ENCODE measurements at regions not wholly inside any gene's neighbourhood (a gene's known extent, or its start where the extent isn't known, plus 50 kb on each side); places are given as distances from the start of the nearest gene placed in this dataset.

DNA sequence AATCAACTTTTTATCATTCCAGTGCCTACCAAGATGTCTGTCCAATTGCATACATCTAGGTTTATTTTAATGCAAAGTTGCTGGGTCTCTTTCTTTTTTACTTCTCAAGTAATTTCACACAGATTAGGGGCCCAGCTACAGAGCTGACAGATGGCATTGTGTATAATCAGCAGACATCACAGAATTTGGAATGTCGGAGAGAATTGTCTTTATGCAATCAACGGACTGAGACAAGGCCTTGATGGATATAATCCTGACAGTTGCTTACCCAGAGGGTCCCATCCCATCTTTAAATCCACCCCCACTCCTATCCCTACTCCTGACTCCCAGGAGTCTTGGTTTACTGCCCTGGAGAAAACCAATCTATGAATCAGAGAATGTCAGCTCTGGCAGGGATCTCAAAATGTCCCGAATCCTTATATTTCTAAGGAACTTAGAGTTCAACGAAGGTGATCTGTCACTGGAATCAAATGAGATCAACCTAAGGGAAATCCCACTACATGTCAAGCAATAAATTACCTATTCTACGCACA lies 142.0 kb downstream of the LRATD1 start:
- no peak overlapping the region for H2BK15ac ChIP-seq (ENCODE audit: low read length)
- H4K8ac ChIP-seq (ENCODE audit: extremely low read depth, insufficient read depth, low read length) = no peak overlapping the region
- H3K4me2 ChIP-seq (ENCODE audit: insufficient read depth in 1 of 2, low read depth in 2 of 2, low read length in 2 of 2) = no peak overlapping the region
- no peak overlapping the region for H2BK120ac ChIP-seq (replicated peaks; ENCODE audit: low read depth, low read length)
- no peak overlapping the region for H3K4me3 ChIP-seq (ENCODE audit: extremely low read depth in 1 of 4, insufficient read depth in 2 of 4, low read depth in 3 of 4, low read length in 4 of 4)
- no peak overlapping the region for H2AK5ac ChIP-seq (ENCODE audit: low read depth, low read length)
- H3K27ac ChIP-seq (ENCODE audit: low read depth, low read length) = no peak overlapping the region
- no peak overlapping the region for H3K9ac ChIP-seq (replicated peaks in 1 of 4; ENCODE audit: extremely low read depth in 1 of 4, low read depth in 3 of 4, low read length in 3 of 4)
- H2AFZ ChIP-seq (ENCODE audit: low read length) = no peak overlapping the region
- no peak overlapping the region for H3K4ac ChIP-seq (replicated peaks; ENCODE audit: insufficient read length, low read depth, low read length)
- DNase-seq (ENCODE audit: low read depth in 1 of 2, low spot score in 2 of 2) = no peak
- H3K27me3 ChIP-seq (replicated peaks in 1 of 4; ENCODE audit: control insufficient read depth in 3 of 4, extremely low read depth in 1 of 4, insufficient read depth in 3 of 4, low read length in 3 of 4) = no peaks in the 10 kb centered on the region
- no peaks in the 10 kb centered on the region for H3K4me1 ChIP-seq (replicated peaks in 1 of 4; ENCODE audit: control insufficient read depth in 3 of 4, insufficient read depth in 4 of 4, low read length in 3 of 4)
- no peak overlapping the region for H3K14ac ChIP-seq (ENCODE audit: insufficient read length)
- H3K18ac ChIP-seq (ENCODE audit: extremely low read depth, low read length) = no peak overlapping the region
- WGBS, 2 experiments (ENCODE audit: extremely low coverage in 1 of 2, insufficient coverage in 1 of 2, insufficient read length in 1 of 2, insufficient replicate concordance in 2 of 2, low coverage in 1 of 2, low lambda C conversion rate in 2 of 2, missing lambda C conversion rate in 1 of 2) = 92% methylated on average over 5 of the region's 5 CpGs; no CpG with 5 or more reads in 1 of the 2 experiments
- H2BK5ac ChIP-seq (ENCODE audit: low read depth, low read length) = no peak overlapping the region
- H3K36me3 ChIP-seq (ENCODE audit: control insufficient read depth in 2 of 4, insufficient read depth in 4 of 4, low read length in 3 of 4) = no peaks in the 10 kb centered on the region
- H2BK12ac ChIP-seq (ENCODE audit: low read depth, low read length) = no peak overlapping the region
- H3K79me1 ChIP-seq (ENCODE audit: low read depth, low read length) = no peaks in the 10 kb centered on the region
- TF ChIP-seq TEAD4 (IDR thresholded peaks at IDR 0.05; ENCODE audit: low read depth, low read length) = no peak
- no peak for TF ChIP-seq RFX5 (IDR thresholded peaks at IDR 0.05; ENCODE audit: borderline replicate concordance, low read depth, low read length)
- TF ChIP-seq KDM4A (IDR thresholded peaks at IDR 0.05; ENCODE audit: low read depth, low read length, severe bottlenecking) = no peak
- TF ChIP-seq JUN (IDR thresholded peaks at IDR 0.05; ENCODE audit: low read depth, low read length) = no peak
- TF ChIP-seq, protein P1, sequence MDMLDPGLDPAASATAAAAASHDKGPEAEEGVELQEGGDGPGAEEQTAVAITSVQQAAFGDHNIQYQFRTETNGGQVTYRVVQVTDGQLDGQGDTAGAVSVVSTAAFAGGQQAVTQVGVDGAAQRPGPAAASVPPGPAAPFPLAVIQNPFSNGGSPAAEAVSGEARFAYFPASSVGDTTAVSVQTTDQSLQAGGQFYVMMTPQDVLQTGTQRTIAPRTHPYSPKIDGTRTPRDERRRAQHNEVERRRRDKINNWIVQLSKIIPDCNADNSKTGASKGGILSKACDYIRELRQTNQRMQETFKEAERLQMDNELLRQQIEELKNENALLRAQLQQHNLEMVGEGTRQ (IDR thresholded peaks at IDR 0.05; ENCODE audit: low read length) = no peak
- TF ChIP-seq, protein P2, sequence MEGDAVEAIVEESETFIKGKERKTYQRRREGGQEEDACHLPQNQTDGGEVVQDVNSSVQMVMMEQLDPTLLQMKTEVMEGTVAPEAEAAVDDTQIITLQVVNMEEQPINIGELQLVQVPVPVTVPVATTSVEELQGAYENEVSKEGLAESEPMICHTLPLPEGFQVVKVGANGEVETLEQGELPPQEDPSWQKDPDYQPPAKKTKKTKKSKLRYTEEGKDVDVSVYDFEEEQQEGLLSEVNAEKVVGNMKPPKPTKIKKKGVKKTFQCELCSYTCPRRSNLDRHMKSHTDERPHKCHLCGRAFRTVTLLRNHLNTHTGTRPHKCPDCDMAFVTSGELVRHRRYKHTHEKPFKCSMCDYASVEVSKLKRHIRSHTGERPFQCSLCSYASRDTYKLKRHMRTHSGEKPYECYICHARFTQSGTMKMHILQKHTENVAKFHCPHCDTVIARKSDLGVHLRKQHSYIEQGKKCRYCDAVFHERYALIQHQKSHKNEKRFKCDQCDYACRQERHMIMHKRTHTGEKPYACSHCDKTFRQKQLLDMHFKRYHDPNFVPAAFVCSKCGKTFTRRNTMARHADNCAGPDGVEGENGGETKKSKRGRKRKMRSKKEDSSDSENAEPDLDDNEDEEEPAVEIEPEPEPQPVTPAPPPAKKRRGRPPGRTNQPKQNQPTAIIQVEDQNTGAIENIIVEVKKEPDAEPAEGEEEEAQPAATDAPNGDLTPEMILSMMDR (IDR thresholded peaks at IDR 0.05; ENCODE audit: control extremely low read depth in 1 of 3, insufficient read depth in 1 of 3, low read depth in 1 of 3, low read length in 3 of 3) = no peak
- no peak for TF ChIP-seq KDM5A (IDR thresholded peaks at IDR 0.05; ENCODE audit: low read length)
- TF ChIP-seq SP2 (IDR thresholded peaks at IDR 0.05; ENCODE audit: low read length) = no peak
- no peak for TF ChIP-seq NRF1 (IDR thresholded peaks at IDR 0.05; ENCODE audit: low read depth, low read length)
- TF ChIP-seq SIRT6 (IDR thresholded peaks at IDR 0.05; ENCODE audit: low read length) = no peak
- TF ChIP-seq CBX8 (IDR thresholded peaks at IDR 0.05; ENCODE audit: borderline replicate concordance, low read depth, low read length) = no peak
- H2BK20ac ChIP-seq (ENCODE audit: low read length) = no peak overlapping the region
- H4K20me1 ChIP-seq (replicated peaks in 1 of 2; ENCODE audit: control insufficient read depth in 1 of 2, insufficient read depth in 2 of 2, low read length in 2 of 2) = no peaks in the 10 kb centered on the region
- H3K79me2 ChIP-seq (ENCODE audit: control insufficient read depth in 1 of 2, insufficient read depth in 2 of 2, low read length in 2 of 2) = no peaks in the 10 kb centered on the region
- CTCF ChIA-PET (ENCODE audit: partially characterized antibody) = no interaction called here
- no peaks in the 10 kb centered on the region for H3K23me2 ChIP-seq (ENCODE audit: low read depth, low read length)
- no peak overlapping the region for H4K5ac ChIP-seq (ENCODE audit: insufficient read length, low read depth, low read length)
- H3K56ac ChIP-seq (replicated peaks; ENCODE audit: insufficient read length, low read depth, low read length) = no peak overlapping the region
- no peak for FAIRE-seq
- no peaks in the 10 kb centered on the region for H3K9me3 ChIP-seq (ENCODE audit: insufficient read depth in 2 of 2, low read depth in 1 of 2, low read length in 1 of 2)
- H3K23ac ChIP-seq (ENCODE audit: insufficient read length) = no peak overlapping the region
- POLR2A ChIA-PET (ENCODE audit: partially characterized antibody) = no interaction called here
- H4K91ac ChIP-seq (replicated peaks; ENCODE audit: insufficient read length, low read length) = no peak overlapping the region
